OCI-LY1 (cell line): ENCODE measurements at regions not wholly inside any gene's neighbourhood (a gene's known extent, or its start where the extent isn't known, plus 50 kb on each side); places are given as distances from the start of the nearest gene placed in this dataset.

ENCODE experiments used
- H2AFZ ChIP-seq: fragments of 200-600 bp; sonication (generic), shearing (Covaris generic); 2 replicates; pipeline ENCODE4 v1.6.0; 2014; ENCODE audit warnings: antibody characterized with exemption, mild to moderate bottlenecking, low read length
- H3F3A ChIP-seq: fragments of 200-600 bp; sonication (generic), shearing (Covaris generic); 2 replicates; pipeline ENCODE4 v1.6.0; 2014; ENCODE audit warnings: mild to moderate bottlenecking, antibody characterized with exemption, low read length, moderate library complexity; ENCODE audit not compliant: insufficient read depth
- H3K27ac ChIP-seq: fragments of 200-600 bp; sonication (generic); 2 replicates; pipeline ENCODE4 v1.5.1; 2014; ENCODE audit warnings: low read length, mixed run types, mild to moderate bottlenecking, low read depth; ENCODE audit not compliant: poor library complexity, severe bottlenecking
- H3K27me3 ChIP-seq: fragments of 200-600 bp; sonication (generic); 2 replicates; pipeline ENCODE4 v1.6.0; 2014; ENCODE audit warnings: antibody characterized with exemption, mild to moderate bottlenecking, low read length, moderate library complexity; ENCODE audit not compliant: insufficient read depth
- H3K36me3 ChIP-seq: fragments of 200-600 bp; sonication (generic); 2 replicates; pipeline ENCODE4 v1.6.1; 2014; ENCODE audit warnings: mild to moderate bottlenecking, antibody characterized with exemption, low read length, moderate library complexity, mixed read lengths; ENCODE audit not compliant: insufficient read depth
- H3K4me1 ChIP-seq: fragments of 200-600 bp; sonication (generic); 2 replicates; pipeline ENCODE4 v1.5.1; 2014; ENCODE audit warnings: mild to moderate bottlenecking, low read length, moderate library complexity; ENCODE audit not compliant: insufficient read depth, severe bottlenecking
- H3K4me2 ChIP-seq: fragments of 200-600 bp; sonication (generic), shearing (Covaris generic); 2 replicates; pipeline ENCODE4 v1.6.1; 2014; ENCODE audit warnings: low read length
- H3K4me3 ChIP-seq: fragments of 200-600 bp; sonication (generic); 2 replicates; pipeline ENCODE4 v1.5.1; 2014; ENCODE audit warnings: low read length, low read depth, mild to moderate bottlenecking, mixed read lengths; ENCODE audit not compliant: poor library complexity, severe bottlenecking
- H3K79me2 ChIP-seq: fragments of 200-600 bp; shearing (Covaris generic); 2 replicates; pipeline ENCODE4 v1.6.1; 2016; ENCODE audit warnings: mixed run types, low read length, mixed read lengths; ENCODE audit not compliant: insufficient read depth
- H3K9ac ChIP-seq: fragments of 200-600 bp; sonication (generic), shearing (Covaris generic); 2 replicates; pipeline ENCODE4 v1.6.1; 2014; ENCODE audit warnings: mild to moderate bottlenecking, low read length, mixed read lengths
- H3K9me2 ChIP-seq: fragments of 200-600 bp; sonication (generic), shearing (Covaris generic); 2 replicates; pipeline ENCODE4 v1.6.1; 2014; ENCODE audit warnings: low read depth, mild to moderate bottlenecking, low read length, mixed read lengths
- H3K9me3 ChIP-seq: fragments of 200-600 bp; shearing (Covaris generic); 2 replicates; pipeline ENCODE4 v1.6.1; 2014; ENCODE audit warnings: low read length, mixed read lengths
- H4K20me1 ChIP-seq: fragments of 200-600 bp; sonication (generic), shearing (Covaris generic); 2 replicates; pipeline ENCODE4 v1.6.0; 2016; ENCODE audit warnings: mild to moderate bottlenecking, low read length; ENCODE audit not compliant: insufficient read depth
- CTCF ChIP-seq: fragments of 200-600 bp; sonication (generic), shearing (Covaris generic); IDR thresholded peaks from 2 replicates; pipeline ENCODE4 v1.5.1; 2017; ENCODE audit warnings: mild to moderate bottlenecking, antibody characterized with exemption, low read length, moderate library complexity, mixed read lengths
- EZH2 ChIP-seq: fragments of 200-600 bp; sonication (generic), shearing (Covaris generic); IDR thresholded peaks from 2 replicates; pipeline ENCODE4 v1.8.0; 2017; ENCODE audit warnings: borderline replicate concordance, mixed run types, mild to moderate bottlenecking, antibody characterized with exemption, low read length, moderate library complexity, mixed read lengths

GRCh38 chr13:57874530-57874929, 243.0 kb downstream of the PCDH17 start:
- no peaks in the 10 kb centered on the region for H4K20me1 ChIP-seq
- no peak overlapping the region for H3K4me2 ChIP-seq

GRCh38 chr13:57877601-57878000, 246.1 kb downstream of the PCDH17 start:
- Histone ChIP-seq H3K4me3 (no peak overlapping the region), H3K9me3 (no peaks in the 10 kb centered on the region), H3K27me3 (no peaks in the 10 kb centered on the region), H3K9me2 (no peaks in the 10 kb centered on the region), H3K36me3 (no peaks in the 10 kb centered on the region), H3K9ac (no peak overlapping the region), H3K4me2 (no peak overlapping the region), H4K20me1 (no peaks in the 10 kb centered on the region), H3F3A (no peaks in the 10 kb centered on the region), H2AFZ (no peak overlapping the region), H3K27ac (no peak overlapping the region), H3K4me1 (no peaks in the 10 kb centered on the region), H3K79me2 (no peaks in the 10 kb centered on the region)
- TF ChIP-seq EZH2 (no peak), CTCF (no peak)

More at GRCh38 chr13:57874530-57874929, 243.0 kb downstream of the PCDH17 start:
- H3K9me2 ChIP-seq, result no peaks in the 10 kb centered on the region
- no peaks in the 10 kb centered on the region for H3K27me3 ChIP-seq
- no peaks in the 10 kb centered on the region for H3K36me3 ChIP-seq
- no peaks in the 10 kb centered on the region for H3F3A ChIP-seq
- H3K9ac ChIP-seq, result no peak overlapping the region
- no peak overlapping the region for H3K4me3 ChIP-seq
- H2AFZ ChIP-seq, result no peak overlapping the region
- no peaks in the 10 kb centered on the region for H3K4me1 ChIP-seq
- H3K79me2 ChIP-seq, result no peaks in the 10 kb centered on the region
- no peak overlapping the region for H3K27ac ChIP-seq
- TF ChIP-seq CTCF (no peak), EZH2 (no peak)
- H3K9me3 ChIP-seq, result no peaks in the 10 kb centered on the region

- no peaks in the 10 kb centered on the region for H3K27me3 ChIP-seq
- no peaks in the 10 kb centered on the region for H3K9me2 ChIP-seq
- H3K9me3 ChIP-seq, result no peaks in the 10 kb centered on the region
- H3K4me2 ChIP-seq, result no peak overlapping the region
- no peak overlapping the region for H3K4me3 ChIP-seq
- H3K9ac ChIP-seq, result no peak overlapping the region
- no peak overlapping the region for H2AFZ ChIP-seq
- no peaks in the 10 kb centered on the region for H3F3A ChIP-seq
- H3K4me1 ChIP-seq, result no peaks in the 10 kb centered on the region
- no peak overlapping the region for H3K27ac ChIP-seq
- H3K36me3 ChIP-seq, result no peaks in the 10 kb centered on the region
- TF ChIP-seq EZH2 (no peak), CTCF (no peak)
- no peaks in the 10 kb centered on the region for H4K20me1 ChIP-seq
- no peaks in the 10 kb centered on the region for H3K79me2 ChIP-seq
Observed at GRCh38 chr13:57878291-57878690, 246.7 kb downstream of the PCDH17 start.
